Aorta (tissue), 5 donors: ENCODE measurements at regions not wholly inside any gene's neighbourhood (a gene's known extent, or its start where the extent isn't known, plus 50 kb on each side); places are given as distances from the start of the nearest gene placed in this dataset.

Source experiments
- ATAC-seq: fragments of 200-7000 bp; cut with Tn5 transposase; one replicate; pipeline ENCODE4 v1.9.1; 2022; ENCODE audit warnings: moderate library complexity; ENCODE audit not compliant: low FRiP score
- DNase-seq, 2 donors: peaks; one replicate each; pipeline ENCODE4 v3.0.0-alpha.2; 2020
- H3K27ac ChIP-seq, 2 donors: one replicate each; pipeline ENCODE4 v1.5.1; 2013; ENCODE audit warnings: low read length in 2 of 2, mild to moderate bottlenecking in 2 of 2, moderate library complexity in 2 of 2, control low read depth in 1 of 2, inconsistent platforms in 1 of 2, low read depth in 1 of 2
- H3K27me3 ChIP-seq, 2 donors: one replicate each; pipeline ENCODE4 v1.6.1; 2013; ENCODE audit warnings: control low read depth in 1 of 2, low read length in 1 of 2, mild to moderate bottlenecking in 1 of 2, moderate library complexity in 1 of 2; ENCODE audit not compliant: insufficient read depth in 2 of 2, control insufficient read depth in 1 of 2
- H3K36me3 ChIP-seq, 2 donors: one replicate each; pipeline ENCODE4 v1.6.1; 2013; ENCODE audit warnings: control low read depth in 1 of 2, low read length in 1 of 2, mild to moderate bottlenecking in 1 of 2; ENCODE audit not compliant: insufficient read depth in 2 of 2, control insufficient read depth in 1 of 2
- H3K4me1 ChIP-seq, 2 donors: one replicate each; pipeline ENCODE4 v1.6.1; 2013; ENCODE audit warnings: low read length in 2 of 2, control low read depth in 1 of 2, mild to moderate bottlenecking in 1 of 2, moderate library complexity in 1 of 2; ENCODE audit not compliant: insufficient read depth in 2 of 2, control insufficient read depth in 1 of 2
- H3K4me3 ChIP-seq, 2 donors: one replicate each; pipeline ENCODE4 v1.5.1; 2013; ENCODE audit warnings: low read length in 2 of 2, control low read depth in 1 of 2, mild to moderate bottlenecking in 1 of 2
- H3K9me3 ChIP-seq: one replicate; pipeline ENCODE4 v1.6.1; 2013; ENCODE audit warnings: mild to moderate bottlenecking, low read length; ENCODE audit not compliant: control insufficient read depth
- WGBS, 2 donors: extraction: QIAGEN DNeasy Blood & Tissue Kit; methylation state at CpG; one replicate each; pipeline ENCODE4 v1.1.7; 2013; 5-methylcytosine and 5-hydroxymethylcytosine counted together
- intact Hi-C, 2 donors: fragments of 100-400 bp; cut with DNase I; formaldehyde crosslinking; loops; one replicate each; pipeline versions ENCODE4 v1.14.2 to v1.15.0; 2022
- donor health status: healthy with polysubstance abuse.
- donor health status: Bipolar disorder and iron deficiency.
- donor health status: DM: no; HTN: no; CAD: no.
- donor health status: DM: no; HTN: no; CAD: no.
- donor health status: DM: yes; HTN: yes; CAD: no.

DNA sequence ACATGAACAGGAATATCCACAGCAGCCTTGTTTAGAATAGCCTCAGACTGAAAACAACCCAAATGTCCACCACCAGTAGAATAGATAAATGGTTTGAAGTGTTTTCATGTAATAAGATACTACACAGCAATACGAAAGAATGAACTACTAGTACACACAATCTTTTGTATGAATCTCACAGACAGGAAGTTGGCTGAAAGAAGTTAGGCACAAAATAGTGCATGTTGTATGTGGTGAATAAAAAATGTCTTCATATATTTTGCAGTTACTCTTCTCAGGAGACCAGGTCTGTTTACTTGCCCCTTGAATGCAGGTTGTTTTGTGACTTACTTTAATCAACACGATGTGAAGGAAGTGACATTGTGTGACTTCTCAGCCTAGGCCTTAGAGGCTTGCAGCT is 75.9 kb upstream of the LEF1 start:
- Histone ChIP-seq H3K4me1 (no peaks in the 10 kb centered on the region), H3K36me3 (no peaks in the 10 kb centered on the region), H3K27ac (no peak overlapping the region), H3K4me3 (no peak overlapping the region), H3K27me3 (no peaks in the 10 kb centered on the region), H3K9me3 (peaks cover 4% of the 10 kb centered on the region)
- WGBS, 2 donors = 48 to 50% methylated on average over 2 of the region's 2 CpGs
- ATAC-seq (no peak), DNase-seq (no peak)
- intact Hi-C loops = no loop called here

DNA sequence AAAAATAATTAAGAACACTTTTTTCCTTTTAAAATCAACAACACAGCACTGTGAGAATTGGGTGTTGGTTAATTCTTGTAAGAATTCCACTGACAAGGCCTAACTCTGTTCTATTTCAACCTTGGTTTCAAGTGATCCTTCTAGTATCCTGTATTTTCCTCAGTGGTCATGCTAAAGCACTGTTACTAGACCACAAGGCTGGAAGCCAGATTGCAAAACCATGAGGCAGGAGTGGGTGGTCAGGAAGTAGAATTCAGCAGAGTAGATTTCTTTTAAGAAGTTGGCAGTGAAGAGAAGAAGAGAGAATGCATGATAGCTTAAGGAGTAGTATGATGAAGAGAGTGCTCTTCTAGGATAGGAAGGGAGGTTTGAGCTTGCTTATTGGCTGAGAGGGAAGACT is 71.6 kb upstream of the LEF1 start:
- ATAC-seq = no peak

DNA sequence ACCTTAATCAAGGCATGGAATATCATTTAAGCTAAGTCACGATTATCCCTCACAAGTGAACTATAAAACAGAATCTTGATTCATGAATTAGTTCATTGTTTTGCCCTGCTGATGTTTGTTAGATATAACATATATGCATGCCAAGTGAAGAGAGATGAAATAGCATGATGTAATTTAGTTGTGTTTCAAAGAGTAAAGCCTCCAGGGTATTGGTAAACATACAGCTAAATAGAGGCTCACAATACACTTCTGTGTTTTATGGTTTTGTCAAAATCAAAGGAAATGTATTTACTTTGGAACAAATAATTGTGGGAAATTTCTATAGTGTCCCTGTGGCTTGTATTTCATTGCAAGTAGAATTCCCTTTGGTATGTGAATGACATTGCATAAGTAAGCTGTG is 69.0 kb upstream of the LEF1 start:
- DNase-seq = no peak
- no peak for ATAC-seq
- peaks cover 2% of the 10 kb centered on the region for H3K9me3 ChIP-seq
- no peaks in the 10 kb centered on the region for H3K27me3 ChIP-seq
- intact Hi-C loops = no loop called here
- H3K36me3 ChIP-seq = no peaks in the 10 kb centered on the region
- WGBS, 2 donors = 72 to 85% methylated on average over 1 of the region's 1 CpG
- H3K4me3 ChIP-seq = no peak overlapping the region
- no peaks in the 10 kb centered on the region for H3K4me1 ChIP-seq
- H3K27ac ChIP-seq = no peak overlapping the region

More for the DNA sequence above, 71.6 kb upstream of the LEF1 start:
- no peak for DNase-seq
- Histone ChIP-seq H3K4me3 (no peak overlapping the region), H3K27ac (no peak overlapping the region), H3K36me3 (no peaks in the 10 kb centered on the region), H3K4me1 (no peaks in the 10 kb centered on the region), H3K9me3 (peaks cover 3% of the 10 kb centered on the region), H3K27me3 (no peaks in the 10 kb centered on the region)
- intact Hi-C loops = no loop called here

DNA sequence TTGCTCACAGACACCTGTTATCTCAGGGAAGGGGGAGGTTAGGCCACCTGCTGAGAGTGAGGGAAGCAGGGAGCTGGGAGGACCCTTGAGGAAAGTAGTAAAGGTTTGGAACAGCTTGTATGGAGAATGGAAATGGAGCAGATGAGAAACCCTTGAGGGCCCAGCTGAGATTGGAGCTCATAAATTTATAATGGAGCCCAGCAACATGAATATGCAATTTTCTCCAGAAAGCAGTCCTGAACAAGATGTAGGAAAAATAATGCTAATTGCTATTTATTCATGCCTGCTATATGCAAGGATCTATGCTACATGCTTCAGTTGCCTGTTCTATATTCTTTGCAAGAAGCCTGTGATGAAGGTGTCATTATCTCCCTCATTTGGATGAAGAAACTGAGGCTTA is 67.5 kb upstream of the LEF1 start:
- H3K27ac ChIP-seq = no peak overlapping the region
- no peaks in the 10 kb centered on the region for H3K4me1 ChIP-seq
- no peaks in the 10 kb centered on the region for H3K36me3 ChIP-seq
- H3K9me3 ChIP-seq = peaks cover 2% of the 10 kb centered on the region
- no peak overlapping the region for H3K4me3 ChIP-seq
- no peaks in the 10 kb centered on the region for H3K27me3 ChIP-seq
- no peak for ATAC-seq
- DNase-seq = no peak
- intact Hi-C loops = no loop called here

DNA sequence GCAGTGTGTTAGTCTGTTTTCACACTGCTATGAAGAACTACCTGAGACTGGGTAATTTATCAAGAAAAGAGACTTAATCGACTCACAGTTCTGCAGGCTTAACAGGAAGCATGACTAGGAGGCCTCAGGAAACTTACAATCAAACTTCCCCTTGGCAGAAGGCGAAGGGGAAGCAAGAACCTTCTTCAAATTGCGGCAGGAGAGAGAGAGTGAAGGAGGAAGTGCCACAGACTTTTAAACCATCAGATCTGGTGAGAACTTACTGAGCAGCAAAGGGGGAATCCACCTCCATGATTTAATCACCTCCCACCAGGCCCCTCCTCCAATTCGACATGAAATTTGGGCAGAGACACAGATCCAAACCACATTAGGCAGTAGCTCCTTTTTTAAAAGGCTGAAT is 59.2 kb upstream of the LEF1 start:
- intact Hi-C loops = no loop called here
- Histone ChIP-seq H3K27ac (no peak overlapping the region), H3K4me3 (no peak overlapping the region), H3K4me1 (no peaks in the 10 kb centered on the region), H3K9me3 (no peaks in the 10 kb centered on the region), H3K36me3 (no peaks in the 10 kb centered on the region), H3K27me3 (no peaks in the 10 kb centered on the region)
- 63 to 69% methylated on average over 4 of the region's 4 CpGs for WGBS, 2 donors
- no peak for ATAC-seq
- no peak for DNase-seq

DNA sequence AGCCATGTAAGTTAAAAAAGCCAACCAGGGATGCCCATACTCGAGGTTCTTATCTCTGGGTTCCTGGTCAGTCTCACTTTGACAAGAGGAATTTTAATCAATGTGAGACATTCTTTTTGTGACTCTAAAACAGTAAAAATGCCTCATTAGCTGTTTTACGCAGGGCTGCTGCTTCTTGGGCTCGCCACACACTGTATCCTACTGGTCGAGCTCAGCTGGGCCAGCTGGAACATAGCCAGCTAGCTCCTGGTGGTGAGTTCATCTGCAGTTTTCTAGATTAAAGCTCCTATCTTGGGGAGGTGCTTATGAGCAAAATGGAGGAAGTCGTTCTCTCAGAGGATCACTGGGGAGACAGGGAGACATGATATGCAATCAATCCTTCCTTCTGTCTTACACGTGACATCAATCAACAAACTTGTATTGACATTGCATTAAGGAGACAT is 55.9 kb upstream of the LEF1 start:
- Histone ChIP-seq H3K36me3 (no peaks in the 10 kb centered on the region), H3K9me3 (no peaks in the 10 kb centered on the region), H3K27me3 (no peaks in the 10 kb centered on the region), H3K4me3 (no peak overlapping the region), H3K4me1 (no peaks in the 10 kb centered on the region), H3K27ac (no peak overlapping the region)
- 18 to 25% methylated on average over 6 of the region's 6 CpGs for WGBS, 2 donors
- intact Hi-C loops = no loop called here
- DNase-seq (no peak), ATAC-seq (no peak)

DNA sequence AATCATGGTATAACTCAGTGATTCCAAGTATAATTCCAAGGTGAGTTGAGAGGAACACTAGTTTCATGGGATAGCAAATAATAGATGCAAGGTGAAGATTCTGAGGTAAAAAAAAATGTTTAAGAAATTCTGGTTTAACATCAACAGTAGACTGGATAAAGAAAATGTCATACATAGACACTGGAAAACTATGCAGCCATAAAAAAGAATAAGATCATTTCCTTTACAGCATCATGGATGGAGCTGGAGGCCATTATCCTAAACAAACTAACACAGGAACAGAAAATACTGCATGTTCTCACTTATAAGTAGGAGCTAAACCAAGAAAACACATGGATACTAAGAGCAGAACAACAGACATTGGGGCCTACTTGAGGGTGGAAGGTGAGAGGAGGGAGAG is 54.6 kb upstream of the LEF1 start:
- Histone ChIP-seq H3K4me1 (no peaks in the 10 kb centered on the region), H3K27me3 (no peaks in the 10 kb centered on the region), H3K27ac (no peak overlapping the region), H3K9me3 (no peaks in the 10 kb centered on the region), H3K36me3 (no peaks in the 10 kb centered on the region), H3K4me3 (no peak overlapping the region)
- DNase-seq = no peak
- ATAC-seq = no peak
- intact Hi-C loops = no loop called here

DNA sequence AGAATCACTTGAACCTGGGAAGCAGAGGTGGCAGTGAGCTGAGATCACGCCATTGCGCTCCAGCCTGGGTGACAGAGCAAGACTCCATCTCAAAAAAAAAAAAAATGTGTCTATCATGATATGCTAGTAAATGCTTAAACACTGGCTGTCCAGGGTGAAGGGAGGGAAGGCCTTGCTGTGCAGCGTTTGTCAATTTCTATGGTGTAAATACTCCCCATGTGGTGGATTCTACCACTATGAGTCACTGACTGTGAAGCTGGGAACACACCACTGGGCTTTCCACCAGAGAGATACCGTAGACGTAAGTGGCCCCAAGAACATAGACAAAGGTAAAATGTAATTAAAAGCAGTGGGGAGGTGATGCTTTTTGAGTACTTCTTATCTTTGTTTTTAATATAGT is 51.3 kb upstream of the LEF1 start:
- H3K9me3 ChIP-seq = no peaks in the 10 kb centered on the region
- DNase-seq (no peak), ATAC-seq (no peak)
- no peaks in the 10 kb centered on the region for H3K27me3 ChIP-seq
- H3K27ac ChIP-seq = no peak overlapping the region
- no peak overlapping the region for H3K4me3 ChIP-seq
- 94% methylated on average over 5 of the region's 5 CpGs for WGBS, 2 donors
- no peaks in the 10 kb centered on the region for H3K36me3 ChIP-seq
- intact Hi-C loops = no loop called here
- H3K4me1 ChIP-seq = no peaks in the 10 kb centered on the region
